DMS53 treated with DMSO at 0.1 percent for 48 hours (cell line): ENCODE measurements at regions not wholly inside any gene's neighbourhood (a gene's known extent, or its start where the extent isn't known, plus 50 kb on each side); places are given as distances from the start of the nearest gene placed in this dataset.
A peak's percentile ranks its signal among the peaks of the same experiment; 100 is the strongest.

Experiments used
- DNase-seq: peaks from one replicate; lab custom pipeline; 2025; ENCODE audit not compliant: unreplicated experiment; lab: John Stamatoyannopoulos, UW

- DNase-seq, result no peak
These were observed 147.1 kb upstream of the ATP1B1 start for GRCh38 chr1:168959382-168959781.

GRCh38 chr1:168960114-168960513 is 146.4 kb upstream of the ATP1B1 start:
- no peak for DNase-seq

- no peak for DNase-seq
These were observed 145.9 kb upstream of the ATP1B1 start for GRCh38 chr1:168960595-168960994.

GRCh38 chr1:168963601-168964000 is 142.9 kb upstream of the ATP1B1 start:
- no peak for DNase-seq

GRCh38 chr1:168964478-168964877 is 142.0 kb upstream of the ATP1B1 start:
- DNase-seq, result no peak

GRCh38 chr1:168966217-168966616 is 140.3 kb upstream of the ATP1B1 start:
- peak; percentile 7 for DNase-seq

- no peak for DNase-seq
These were observed 139.9 kb upstream of the ATP1B1 start for GRCh38 chr1:168966636-168967035.

- DNase-seq, result no peak
These were observed 135.4 kb upstream of the ATP1B1 start for GRCh38 chr1:168970926-168971659.

- DNase-seq, result no peak
These were observed 134.3 kb upstream of the ATP1B1 start for GRCh38 chr1:168972225-168972624.

- peak; percentile 72 for DNase-seq
These were observed 133.6 kb upstream of the ATP1B1 start for GRCh38 chr1:168972887-168973286.

- DNase-seq, result no peak
These were observed 132.4 kb upstream of the ATP1B1 start for GRCh38 chr1:168974117-168974516.

GRCh38 chr1:168974611-168975010 is 131.9 kb upstream of the ATP1B1 start:
- DNase-seq, result no peak

GRCh38 chr1:168976267-168976666 is 130.2 kb upstream of the ATP1B1 start:
- no peak for DNase-seq

GRCh38 chr1:168977618-168978017 is 128.9 kb upstream of the ATP1B1 start:
- peak; percentile 32 for DNase-seq

GRCh38 chr1:168979276-168979675 is 127.2 kb upstream of the ATP1B1 start:
- no peak for DNase-seq

- peak; percentile 50 for DNase-seq
These were observed 126.3 kb upstream of the ATP1B1 start for GRCh38 chr1:168980180-168980579.

GRCh38 chr1:168980656-168981055 is 125.8 kb upstream of the ATP1B1 start:
- DNase-seq, result no peak

GRCh38 chr1:168982778-168983177 is 123.7 kb upstream of the ATP1B1 start:
- DNase-seq, result no peak

GRCh38 chr1:168987330-168987729 is 119.2 kb upstream of the ATP1B1 start:
- no peak for DNase-seq

- DNase-seq, result no peak
These were observed 118.6 kb upstream of the ATP1B1 start for GRCh38 chr1:168987923-168988322.

GRCh38 chr1:168989985-168990384 is 116.5 kb upstream of the ATP1B1 start:
- DNase-seq, result no peak

GRCh38 chr1:168991667-168992475 is 114.6 kb upstream of the ATP1B1 start:
- DNase-seq, result peak; percentile 21
